ENCODE measurements at regions not wholly inside any gene's neighbourhood (a gene's known extent, or its start where the extent isn't known, plus 50 kb on each side); places are given as distances from the start of the nearest gene placed in this dataset.
"Not testable (repeated sequence)": the region's sequence is repeated elsewhere in the genome, so short reads cannot be mapped to it uniquely, and the experiment has no call there.

DNA sequence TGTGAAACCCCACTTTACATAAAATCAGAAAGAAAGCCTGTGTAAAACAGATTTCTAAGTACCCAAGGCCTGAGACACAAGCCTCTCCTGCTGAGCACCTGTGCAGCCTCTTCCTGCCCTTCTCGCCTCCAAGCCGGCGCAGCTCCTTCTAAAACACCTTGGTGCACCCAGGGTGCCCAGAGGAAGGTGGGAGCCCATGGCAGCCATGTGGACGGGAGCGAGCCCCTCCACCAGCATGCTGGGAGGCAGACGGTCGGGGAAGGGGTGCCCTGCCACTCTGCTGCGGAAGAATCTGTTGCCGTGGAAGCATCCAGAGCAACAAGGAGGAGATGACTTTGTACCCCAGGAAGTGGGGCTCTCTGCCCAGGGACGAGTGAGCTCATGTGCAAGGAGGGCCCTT is 103.1 kb upstream of the C14orf180 start:
- DNase-seq (ENCODE audit: low read depth, low spot score) = no peak

DNA sequence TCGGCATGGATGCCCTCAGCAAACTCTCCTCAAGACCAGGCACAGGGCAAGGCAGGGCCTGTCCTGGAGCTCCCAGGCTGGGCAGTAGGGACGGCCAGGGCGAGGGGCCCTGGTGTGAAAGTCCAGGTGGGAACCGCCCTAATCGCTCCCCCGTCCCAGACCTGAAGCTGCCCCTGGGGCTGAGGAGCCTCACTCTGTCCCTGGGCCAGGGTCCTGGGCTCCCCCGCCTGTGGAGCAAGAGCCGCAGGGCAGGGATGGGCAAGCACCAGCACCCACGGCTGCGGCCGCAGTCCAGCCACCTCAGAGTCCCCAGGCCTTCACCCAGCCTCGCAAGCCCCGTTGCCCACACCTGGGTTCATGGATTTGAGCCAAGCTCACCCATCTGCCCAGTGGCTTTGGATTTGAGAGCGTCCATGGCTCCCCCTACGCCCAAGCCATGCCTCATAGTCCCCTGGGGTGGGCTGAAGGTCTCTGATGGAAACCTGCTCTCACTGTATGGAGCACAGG is 102.4 kb upstream of the C14orf180 start:
- DNase-seq (ENCODE audit: low read depth, low spot score) = no peak

DNA sequence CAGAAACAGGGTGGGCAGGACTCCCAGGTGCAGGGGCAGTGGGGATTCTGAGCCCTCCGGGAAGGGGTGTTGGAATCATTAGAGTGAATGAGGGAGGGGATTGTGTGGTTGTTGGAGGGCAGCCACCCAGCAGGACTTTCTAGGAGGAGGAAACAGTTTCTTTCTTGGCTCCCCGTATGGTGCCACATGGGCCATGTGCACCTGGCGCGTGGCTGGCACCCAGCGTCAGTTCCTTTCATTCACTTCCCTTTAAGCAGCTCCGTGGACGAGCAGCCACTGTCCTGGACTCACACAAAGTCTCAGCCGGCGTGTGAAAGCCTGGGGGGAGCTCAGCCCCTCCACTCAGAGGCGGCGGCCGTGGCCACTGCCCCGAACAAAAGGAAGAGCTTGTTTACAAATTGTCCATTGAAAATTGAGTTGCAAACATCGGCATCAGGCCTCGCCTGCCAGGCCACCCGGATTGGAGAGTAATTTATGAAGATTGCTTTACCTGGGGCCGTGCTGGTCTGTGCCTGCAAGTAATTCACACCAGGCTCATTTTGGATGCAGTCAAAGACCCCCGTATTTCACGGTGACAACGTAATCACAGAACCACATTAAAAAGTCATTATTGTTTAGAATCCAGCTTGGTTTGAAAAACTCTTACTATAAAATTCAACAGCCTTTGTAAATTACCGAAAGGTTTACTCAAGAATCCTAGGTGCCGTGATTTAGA is 101.7 kb upstream of the C14orf180 start:
- no peak for DNase-seq (ENCODE audit: low read depth, low spot score)

- no peak for DNase-seq (ENCODE audit: low read depth, low spot score)
These were observed 100.9 kb upstream of the C14orf180 start for GRCh38 chr14:104478656-104479055.

- no peak for DNase-seq (ENCODE audit: low read depth, low spot score)
These were observed 99.7 kb upstream of the C14orf180 start for GRCh38 chr14:104479901-104480300.

DNA sequence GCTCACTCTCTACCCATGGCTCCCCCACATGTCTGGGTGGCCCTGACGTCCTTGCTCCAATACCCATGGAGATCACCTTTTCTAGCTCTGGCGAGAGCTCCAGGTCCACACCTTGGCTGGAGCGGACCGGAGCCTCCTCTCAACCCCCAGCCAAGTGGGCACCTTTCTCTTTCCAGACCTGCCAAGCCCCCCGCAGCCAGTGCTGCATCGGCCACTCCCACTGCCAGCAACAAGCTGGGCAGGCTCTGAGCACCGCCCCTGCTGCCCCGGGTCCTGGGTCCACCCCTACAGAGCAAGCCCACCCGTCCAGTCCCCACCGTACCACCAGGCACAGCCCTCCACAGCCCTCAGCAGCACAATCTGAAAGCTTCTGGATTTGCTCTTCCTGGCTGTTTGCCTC is 98.2 kb upstream of the C14orf180 start:
- DNase-seq (ENCODE audit: low read depth, low spot score) = no peak

- DNase-seq (ENCODE audit: low read depth, low spot score) = not testable (repeated sequence)
These were observed 97.5 kb upstream of the C14orf180 start for GRCh38 chr14:104482017-104482416.

- DNase-seq (ENCODE audit: low read depth, low spot score) = no peak
These were observed 93.2 kb upstream of the C14orf180 start for GRCh38 chr14:104486222-104486923.

DNA sequence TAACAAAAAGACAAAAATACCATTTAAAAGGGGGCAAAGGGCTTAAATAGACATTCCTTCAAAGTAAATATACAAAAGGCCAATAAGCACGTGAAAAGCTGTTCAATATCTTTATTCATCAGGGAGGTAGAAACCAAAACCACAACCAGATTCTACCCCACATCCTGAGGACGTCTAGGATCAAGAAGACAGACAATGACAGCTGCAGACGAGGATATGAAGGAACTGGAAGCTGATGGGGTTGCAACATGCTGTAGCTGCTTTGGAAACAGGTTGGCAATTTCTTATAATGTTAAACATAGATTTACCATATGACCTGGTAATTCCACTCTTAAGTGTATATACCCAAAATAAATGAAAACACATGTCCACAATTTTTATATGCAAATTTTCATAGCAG is 85.1 kb upstream of the C14orf180 start:
- no peak for DNase-seq (ENCODE audit: low read depth, low spot score)

DNA sequence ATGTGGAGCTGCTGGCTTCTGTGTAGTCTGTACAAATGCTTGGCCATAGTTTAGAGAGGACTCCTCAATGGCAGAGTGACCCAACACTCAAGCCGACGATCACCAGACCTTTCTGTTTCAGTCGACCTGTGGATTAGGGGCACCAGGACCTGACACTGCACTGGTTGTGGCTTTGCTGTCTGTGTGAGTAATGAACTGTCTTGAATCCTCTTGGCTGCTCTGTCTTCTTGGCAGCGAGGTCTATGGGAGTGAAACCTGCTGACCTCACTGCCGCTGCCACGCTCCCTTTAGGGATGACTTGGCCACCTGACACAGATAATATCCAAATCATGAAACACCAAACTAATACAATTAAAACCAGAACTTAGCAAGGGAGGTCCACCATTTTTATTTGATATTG is 83.5 kb upstream of the C14orf180 start:
- DNase-seq (ENCODE audit: low read depth, low spot score) = no peak

DNA sequence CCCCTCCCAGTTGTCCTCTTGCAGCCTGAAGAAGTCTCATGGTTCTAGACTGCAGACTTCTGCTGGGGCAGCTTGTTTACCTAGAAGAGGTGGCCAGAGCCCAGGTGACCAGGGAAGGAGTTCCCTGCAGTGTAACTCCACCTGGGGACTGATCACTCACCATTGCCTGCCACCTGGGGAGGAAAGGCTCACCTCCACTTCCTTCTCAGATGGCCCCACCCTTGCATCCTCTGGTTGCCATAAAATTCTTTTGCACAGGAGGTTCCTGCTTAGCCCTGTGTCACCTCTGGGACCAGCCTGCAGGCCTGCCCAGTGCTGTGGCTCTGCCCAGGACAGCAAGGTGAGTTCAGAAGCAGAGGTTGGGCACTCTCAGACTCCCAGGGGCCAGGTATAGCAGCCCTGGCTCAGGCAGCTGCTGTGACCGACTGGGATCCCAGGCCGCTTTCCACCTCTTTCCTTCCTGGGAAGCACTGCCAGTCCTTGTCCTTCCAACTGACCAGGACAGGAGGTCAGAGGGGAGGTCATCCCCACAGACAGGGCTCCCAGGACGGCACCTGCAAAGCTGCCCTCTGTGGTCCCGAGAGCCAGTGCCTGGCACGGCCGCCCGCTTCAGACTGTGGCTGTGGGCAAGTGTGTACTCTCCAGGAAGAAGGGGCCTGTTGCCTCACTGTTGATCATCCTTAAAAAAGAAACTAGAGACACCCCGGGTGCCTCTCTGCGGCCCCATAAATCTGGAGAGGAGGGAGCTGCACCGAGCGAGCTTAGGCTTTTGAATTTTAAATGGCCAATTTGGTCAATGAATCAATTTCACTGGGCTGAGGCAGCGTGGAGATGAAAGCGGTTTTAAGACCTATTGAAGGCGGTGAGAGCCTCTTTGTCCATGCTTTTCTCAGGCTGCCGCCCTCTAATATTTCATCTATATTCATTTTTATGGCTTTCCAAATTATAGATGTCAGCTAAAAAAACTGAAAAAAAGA is 79.5 kb upstream of the C14orf180 start:
- no peak for DNase-seq (ENCODE audit: low read depth, low spot score)

DNA sequence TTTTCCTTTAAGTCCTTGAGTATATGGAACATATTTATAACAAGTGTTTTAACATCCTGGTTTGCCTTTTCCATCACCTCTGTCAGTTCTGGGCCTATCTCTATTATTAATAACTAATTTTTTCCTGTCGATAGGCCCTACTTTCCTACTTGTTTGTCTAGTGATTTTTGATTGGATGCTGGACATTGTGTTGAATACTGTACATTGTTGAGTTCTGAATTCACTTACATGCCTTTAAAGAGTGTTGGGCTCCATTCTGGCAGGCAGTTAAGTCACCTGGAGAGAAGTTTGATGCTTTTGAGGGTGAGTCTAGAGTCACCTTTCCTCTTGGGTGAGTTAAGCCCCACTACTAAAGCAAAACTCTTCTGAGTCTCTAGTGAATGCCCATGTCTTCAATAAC is 77.5 kb upstream of the C14orf180 start:
- no peak for DNase-seq (ENCODE audit: low read depth, low spot score)

- no peak for DNase-seq (ENCODE audit: low read depth, low spot score)
These were observed 75.9 kb upstream of the C14orf180 start for GRCh38 chr14:104503691-104504090.

DNA sequence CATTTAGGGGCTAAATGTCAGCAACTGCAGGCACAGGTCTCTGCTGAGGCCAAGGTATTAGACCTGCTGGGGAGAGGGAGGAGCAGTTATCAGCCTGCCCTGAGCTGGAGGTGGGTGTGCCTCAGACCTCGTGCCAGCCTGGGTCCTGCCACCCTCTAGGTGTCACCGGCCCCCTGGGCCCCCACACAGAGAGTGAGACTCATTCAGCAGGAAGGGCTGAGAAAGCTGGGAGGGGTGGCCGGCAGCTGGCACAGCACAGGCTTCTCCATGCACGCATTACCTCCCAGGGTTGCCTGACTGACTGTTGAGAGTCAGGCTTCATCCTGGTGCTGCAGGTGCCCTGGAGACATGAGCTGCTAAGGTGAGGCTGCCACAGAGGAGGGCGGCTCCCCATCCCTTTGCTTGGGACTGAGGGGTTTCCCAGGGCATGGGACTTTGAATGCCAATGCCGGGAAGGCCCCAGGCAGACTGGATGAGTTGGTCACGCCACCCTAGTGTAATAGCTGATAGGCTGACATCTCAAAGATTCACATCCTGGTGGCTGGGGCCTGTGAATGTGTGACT is 75.3 kb upstream of the C14orf180 start:
- DNase-seq (ENCODE audit: low read depth, low spot score) = no peak

DNA sequence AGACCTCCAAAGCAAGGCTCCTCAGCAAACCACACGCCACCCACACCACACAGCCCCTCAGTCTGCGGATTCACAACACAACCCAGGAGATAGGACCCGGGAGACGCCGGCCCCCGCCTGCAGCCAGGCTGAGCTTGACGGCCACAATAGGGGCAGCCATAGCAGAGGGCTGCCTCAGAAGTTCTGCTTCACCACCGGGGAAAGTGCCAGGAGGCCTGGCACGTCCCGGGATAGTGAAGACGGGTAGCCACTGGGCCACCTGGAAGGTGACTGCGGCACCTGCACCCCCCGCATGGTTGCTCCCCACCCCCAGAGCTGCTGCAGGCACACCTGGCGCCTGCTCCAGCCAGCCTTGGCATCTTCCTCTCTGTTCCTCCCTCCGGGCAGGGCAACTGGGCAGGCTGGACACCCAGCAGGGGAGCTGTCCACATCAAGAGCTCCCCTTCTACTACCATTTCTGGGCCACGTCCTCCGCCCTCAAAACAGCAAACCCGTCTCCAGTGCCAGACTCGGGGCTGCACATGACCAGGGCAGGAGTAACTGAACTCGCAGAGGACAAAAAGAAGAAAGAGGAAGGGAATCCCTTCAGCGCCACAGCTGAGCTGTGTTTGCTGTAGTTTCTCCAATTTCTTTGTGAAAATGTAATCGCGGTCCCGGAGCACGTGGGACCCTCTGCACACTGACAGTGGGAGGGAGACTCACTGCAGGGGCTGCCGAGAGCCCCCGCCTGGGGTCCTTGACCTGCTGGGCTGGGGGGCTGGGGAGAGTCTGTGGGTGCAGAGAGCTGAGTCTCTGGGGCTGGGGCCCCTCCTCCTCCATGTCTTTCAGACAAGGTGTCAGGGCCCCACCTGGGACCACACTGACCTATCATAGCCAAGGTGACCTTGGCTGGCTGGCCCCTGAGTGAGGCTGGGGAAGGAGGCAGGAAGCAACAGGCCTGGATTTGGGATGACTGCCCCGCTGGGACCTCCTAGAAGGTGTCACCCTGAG is 74.2 kb upstream of the C14orf180 start:
- no peak for DNase-seq (ENCODE audit: low read depth, low spot score)

DNA sequence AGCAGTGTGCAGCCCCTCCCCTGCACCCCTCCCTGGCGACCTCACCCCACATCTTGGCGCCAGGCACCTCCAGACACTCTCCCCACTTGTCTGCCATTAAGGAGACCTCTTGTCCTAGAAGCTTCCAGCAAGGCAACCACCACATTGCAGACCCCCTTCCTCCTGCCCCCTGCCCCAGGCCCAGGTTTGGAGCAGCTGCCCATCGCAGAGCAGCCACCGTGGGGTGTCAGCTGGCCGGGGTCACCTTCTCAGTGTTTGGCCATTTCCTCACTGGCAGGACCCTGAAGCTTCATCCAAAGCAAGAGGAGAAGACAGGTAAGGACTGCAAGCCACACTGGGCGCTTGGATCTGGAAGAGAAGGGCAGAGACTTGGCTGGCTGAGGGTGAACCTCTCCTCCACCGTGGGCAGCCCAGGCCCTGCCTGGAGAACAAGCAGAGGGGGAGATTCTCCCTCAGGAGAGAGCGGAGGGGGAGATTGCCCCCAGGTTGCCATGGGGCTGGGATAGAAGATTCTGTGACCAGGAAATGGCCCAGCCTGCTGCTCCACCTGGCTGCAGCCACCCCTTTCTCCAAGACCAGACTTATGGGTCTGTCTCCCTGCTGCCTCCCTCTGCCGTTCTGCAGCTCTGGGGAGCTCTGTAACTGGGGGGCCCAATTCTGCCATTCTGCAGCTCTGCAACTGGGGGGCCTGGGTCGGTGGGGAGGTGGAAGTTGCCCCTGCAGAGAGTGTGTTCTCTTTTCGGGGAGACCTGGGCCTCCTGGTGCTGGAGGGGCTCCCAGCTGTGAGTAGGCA is 72.9 kb upstream of the C14orf180 start:
- DNase-seq (ENCODE audit: low read depth, low spot score) = no peak

- DNase-seq (ENCODE audit: low read depth, low spot score) = no peak
These were observed 72.1 kb upstream of the C14orf180 start for GRCh38 chr14:104507443-104507842.

GRCh38 chr14:104509673-104510072 is 69.9 kb upstream of the C14orf180 start:
- DNase-seq (ENCODE audit: low read depth, low spot score) = no peak

- no peak for DNase-seq (ENCODE audit: low read depth, low spot score)
These were observed 69.3 kb upstream of the C14orf180 start for GRCh38 chr14:104510216-104510615.

Data from pulmonary artery endothelial cell (primary cell).